Spleen (tissue), 11 donors: ENCODE measurements at regions not wholly inside any gene's neighbourhood (a gene's known extent, or its start where the extent isn't known, plus 50 kb on each side); places are given as distances from the start of the nearest gene placed in this dataset.

Experiments
- DNase-seq: peaks from one replicate; pipeline ENCODE4 v3.0.0-alpha.2; 2020
- H3K27ac ChIP-seq, 8 donors: fragments of 200-600 bp; sonication (generic) in 7 of 8; 1 replicate in 4 of 8; 2 replicates in 4 of 8; pipeline versions ENCODE4 v1.5.0 to v1.8.0; 2016 to 2021; ENCODE audit warnings: inconsistent platforms in 4 of 8, mild to moderate bottlenecking in 4 of 8, moderate library complexity in 1 of 8
- H3K27me3 ChIP-seq, 7 donors: fragments of 200-600 bp; sonication (generic) in 6 of 7; replicated peaks in 1 of 7; 1 replicate in 4 of 7; 2 replicates in 3 of 7; pipeline versions ENCODE4 v1.5.0 to v1.8.0; 2016 to 2021; ENCODE audit warnings: inconsistent platforms in 3 of 7, mild to moderate bottlenecking in 1 of 7
- H3K36me3 ChIP-seq, 6 donors: fragments of 200-600 bp; sonication (generic) in 5 of 6; 1 replicate in 4 of 6; 2 replicates in 2 of 6; pipeline versions ENCODE4 v1.5.0 to v1.8.0; 2016 to 2021; ENCODE audit warnings: inconsistent platforms in 2 of 6
- H3K4me1 ChIP-seq, 6 donors: fragments of 200-600 bp; sonication (generic) in 5 of 6; 1 replicate in 3 of 6; 2 replicates in 3 of 6; pipeline versions ENCODE4 v1.5.0 to v1.8.0; 2016 to 2021; ENCODE audit warnings: inconsistent platforms in 3 of 6
- H3K4me3 ChIP-seq, 8 donors: fragments of 200-600 bp; sonication (generic) in 7 of 8; 1 replicate in 4 of 8; 2 replicates in 4 of 8; pipeline versions ENCODE4 v1.5.0 to v1.8.0; 2016 to 2021; ENCODE audit warnings: inconsistent platforms in 4 of 8, mild to moderate bottlenecking in 4 of 8, moderate library complexity in 2 of 8
- H3K9me3 ChIP-seq, 8 donors: fragments of 200-600 bp; sonication (generic) in 7 of 8; 1 replicate in 4 of 8; 2 replicates in 4 of 8; pipeline versions ENCODE4 v1.5.0 to v1.8.0; 2016 to 2021; ENCODE audit warnings: inconsistent platforms in 4 of 8
- CTCF ChIP-seq, 11 experiments: fragments of 200-600 bp in 7 of 11; fragments of 450-650 bp in 4 of 11; sonication (generic) in 4 of 11; IDR thresholded peaks in 8 of 11; conservative IDR thresholded peaks in 3 of 11; 1 replicate in 7 of 11; 2 replicates in 4 of 11; pipeline versions ENCODE4 v1.4.0 to v1.8.0; 2016 to 2021; ENCODE audit warnings: antibody characterized with exemption in 11 of 11, inconsistent platforms in 4 of 11, mild to moderate bottlenecking in 1 of 11
- POLR2A ChIP-seq, 3 donors: fragments of 450-650 bp; IDR thresholded peaks; one replicate each; pipeline ENCODE4 v1.5.1; 2017; ENCODE audit warnings: antibody characterized with exemption in 3 of 3, mild to moderate bottlenecking in 1 of 3
- POLR2AphosphoS5 ChIP-seq, 3 donors: sonication (generic); formaldehyde crosslinking; IDR thresholded peaks; one replicate each; pipeline ENCODE4 v1.5.1; 2017; ENCODE audit warnings: antibody characterized with exemption in 3 of 3
- WGBS, 5 donors: extraction: QIAGEN DNeasy Blood & Tissue Kit in 3 of 5; methylation state at CpG; one replicate each; pipeline versions ENCODE4 v1.1.5 to v1.1.7; 2013 to 2018; 5-methylcytosine and 5-hydroxymethylcytosine counted together
- intact Hi-C: fragments of 100-400 bp; cut with DNase I; formaldehyde crosslinking; loops from one replicate; pipeline ENCODE4 v1.15.0; 2023; ENCODE audit warnings: low total_unique reads
- donor health status: healthy with polysubstance abuse.
- donor health status: DM: no; HTN: no; CAD: no; lungs with moderate emphysema.
- donor health status: DM: no; HTN: no; CAD: no.
- donor health status: Bipolar disorder and iron deficiency.
- donor health status: healthy.
- donor health status: DM: no; HTN: no; CAD: no.
- donor health status: DM: yes; HTN: yes; CAD: no.

GRCh38 chr12:89085421-89085820 lies 266.9 kb downstream of the DUSP6 start:
- H3K9me3 ChIP-seq, result peaks cover 0 to 7% (median 5%) of the 10 kb centered on the region in 8 donors
- H3K36me3 ChIP-seq, result no peaks in the 10 kb centered on the region
- DNase-seq, result no peak
- TF ChIP-seq POLR2AphosphoS5 (IDR thresholded peaks at IDR 0.05), result peak in 1 of 3 donors; percentile 24
- TF ChIP-seq CTCF (IDR thresholded peaks at IDR 0.05 in 8 of 11, conservative IDR thresholded peaks at IDR 0.05 in 3 of 11), result no peak
- WGBS, 5 donors, result 59 to 76% (median 70%) methylated on average over 5 of the region's 5 CpGs
- peak overlapping the region in 1 of 8 donors; percentile 6 for H3K27ac ChIP-seq
- H3K4me1 ChIP-seq, result peaks cover 6 to 33% (median 21%) of the 10 kb centered on the region in 6 donors
- H3K27me3 ChIP-seq, result no peaks in the 10 kb centered on the region
- intact Hi-C loops, result no loop called here
- no peak overlapping the region for H3K4me3 ChIP-seq

GRCh38 chr12:89084751-89085150 lies 267.6 kb downstream of the DUSP6 start:
- H3K4me1 ChIP-seq, result peaks cover 6 to 33% (median 21%) of the 10 kb centered on the region in 6 donors
- no peak for DNase-seq
- peak overlapping the region in 1 of 8 donors; percentile 6 for H3K27ac ChIP-seq
- H3K36me3 ChIP-seq, result no peaks in the 10 kb centered on the region
- intact Hi-C loops, result no loop called here
- H3K9me3 ChIP-seq, result peaks cover 0 to under 1% (median 0%) of the 10 kb centered on the region in 8 donors
- no peak overlapping the region for H3K4me3 ChIP-seq
- no peaks in the 10 kb centered on the region for H3K27me3 ChIP-seq
- WGBS, 5 donors, result 62 to 76% (median 73%) methylated on average over 3 of the region's 3 CpGs
- TF ChIP-seq CTCF (IDR thresholded peaks at IDR 0.05 in 8 of 11, conservative IDR thresholded peaks at IDR 0.05 in 3 of 11), result no peak

GRCh38 chr12:89083491-89083890 lies 268.8 kb downstream of the DUSP6 start:
- intact Hi-C loops, result no loop called here
- WGBS, 5 donors, result 30 to 68% (median 52%) methylated on average over 3 of the region's 3 CpGs
- no peaks in the 10 kb centered on the region for H3K36me3 ChIP-seq

GRCh38 chr12:89082370-89082753 lies 269.9 kb downstream of the DUSP6 start:
- H3K27ac ChIP-seq, result peak overlapping the region; percentile 2 to 75 (median 54)
- no peak for TF ChIP-seq CTCF (IDR thresholded peaks at IDR 0.05 in 8 of 11, conservative IDR thresholded peaks at IDR 0.05 in 3 of 11)
- no peak for TF ChIP-seq POLR2A (IDR thresholded peaks at IDR 0.05)
- TF ChIP-seq POLR2AphosphoS5 (IDR thresholded peaks at IDR 0.05), result no peak
- H3K4me3 ChIP-seq, result no peak overlapping the region
- H3K36me3 ChIP-seq, result no peaks in the 10 kb centered on the region
- peaks cover 6 to 33% (median 21%) of the 10 kb centered on the region in 6 donors for H3K4me1 ChIP-seq
- no peaks in the 10 kb centered on the region for H3K27me3 ChIP-seq
- DNase-seq, result no peak
- intact Hi-C loops, result no loop called here
- H3K9me3 ChIP-seq, result no peaks in the 10 kb centered on the region
- WGBS, 5 donors, result 58 to 76% (median 65%) methylated on average over 1 of the region's 1 CpG

More at GRCh38 chr12:89083491-89083890, 268.8 kb downstream of the DUSP6 start:
- no peaks in the 10 kb centered on the region for H3K9me3 ChIP-seq
- H3K4me1 ChIP-seq, result peaks cover 6 to 33% (median 21%) of the 10 kb centered on the region in 6 donors
- no peaks in the 10 kb centered on the region for H3K27me3 ChIP-seq
- DNase-seq, result no peak
- no peak for TF ChIP-seq POLR2AphosphoS5 (IDR thresholded peaks at IDR 0.05)
- no peak for TF ChIP-seq POLR2A (IDR thresholded peaks at IDR 0.05)
- no peak for TF ChIP-seq CTCF (IDR thresholded peaks at IDR 0.05 in 8 of 11, conservative IDR thresholded peaks at IDR 0.05 in 3 of 11)
- no peak overlapping the region for H3K4me3 ChIP-seq
- H3K27ac ChIP-seq, result peak overlapping the region in 1 of 8 donors; percentile 68
